Heart left ventricle (tissue), 16 donors: ENCODE measurements at regions not wholly inside any gene's neighbourhood (a gene's known extent, or its start where the extent isn't known, plus 50 kb on each side); places are given as distances from the start of the nearest gene placed in this dataset.

ENCODE experiments used
- ATAC-seq, 4 donors: fragments of 200-7000 bp; cut with Tn5 transposase; one replicate each; pipeline ENCODE4 v1.9.1; 2020 to 2022; ENCODE audit warnings: moderate library complexity in 4 of 4, mild to moderate bottlenecking in 3 of 4, moderate number of reproducible peaks in 1 of 4
- DNase-seq, 5 donors: peaks; one replicate each; pipeline ENCODE4 v3.0.0-alpha.2; 2020
- H3K27ac ChIP-seq, 12 donors: fragments of 200-600 bp; sonication (generic) in 4 of 12; one replicate each; pipeline versions ENCODE4 v1.5.0 to v1.8.0; 2016 to 2022; ENCODE audit warnings: mild to moderate bottlenecking in 2 of 12
- H3K27me3 ChIP-seq, 9 donors: fragments of 200-600 bp; sonication (generic) in 2 of 9; one replicate each; pipeline versions ENCODE4 v1.5.1 to v1.8.0; 2016 to 2022; ENCODE audit warnings: mild to moderate bottlenecking in 3 of 9
- H3K36me3 ChIP-seq, 9 donors: fragments of 200-600 bp; sonication (generic) in 2 of 9; one replicate each; pipeline versions ENCODE4 v1.5.0 to v1.8.0; 2018 to 2022; ENCODE audit warnings: mild to moderate bottlenecking in 2 of 9
- H3K4me1 ChIP-seq, 12 donors: fragments of 200-600 bp; sonication (generic) in 4 of 12; one replicate each; pipeline versions ENCODE4 v1.5.0 to v1.8.0; 2016 to 2022; ENCODE audit warnings: mild to moderate bottlenecking in 3 of 12
- H3K4me3 ChIP-seq, 12 donors: fragments of 200-600 bp; sonication (generic) in 4 of 12; one replicate each; pipeline versions ENCODE4 v1.5.0 to v1.8.0; 2017 to 2022; ENCODE audit warnings: mild to moderate bottlenecking in 9 of 12, moderate library complexity in 4 of 12
- H3K9me3 ChIP-seq, 12 donors: fragments of 200-600 bp; sonication (generic) in 4 of 12; one replicate each; pipeline versions ENCODE4 v1.5.0 to v1.8.0; 2016 to 2022; ENCODE audit warnings: mild to moderate bottlenecking in 1 of 12
- CTCF ChIP-seq, 12 donors: fragments of 200-600 bp; sonication (generic) in 4 of 12; IDR thresholded peaks; one replicate each; pipeline versions ENCODE4 v1.5.0 to v1.8.0; 2018 to 2022; ENCODE audit warnings: antibody characterized with exemption in 12 of 12, mild to moderate bottlenecking in 5 of 12
- POLR2A ChIP-seq, 2 donors: fragments of 450-650 bp; IDR thresholded peaks; one replicate each; pipeline ENCODE4 v1.6.1; 2017; ENCODE audit warnings: antibody characterized with exemption in 2 of 2, mild to moderate bottlenecking in 2 of 2, moderate library complexity in 2 of 2
- WGBS, 4 donors: extraction: QIAGEN DNeasy Blood & Tissue Kit in 2 of 4; methylation state at CpG; one replicate each; pipeline versions ENCODE4 v1.1.5 to v1.1.7; 2013 to 2018; 5-methylcytosine and 5-hydroxymethylcytosine counted together
- intact Hi-C, 10 donors: fragments of 100-400 bp; cut with DNase I; formaldehyde crosslinking; loops; one replicate each; pipeline versions ENCODE4 v1.11.1 to v1.14.2; 2022
- donor health status: ischemic (EF 13 %, LVEDD 7.1; RV severe dilation, severe dysfunction).
- donor health status: healthy with polysubstance abuse.
- donor health status: DM: no; HTN: yes; CAD: no.
- donor health status: DM: no; HTN: no; CAD: no.
- donor health status: ischemic (EF 25% LVEDD 6.9; RV normal size, moderate dysfunction).
- donor health status: ischemic (EF 25% LVEDD 5.7; RV mildly dilated, moderate dysfunction).
- donor health status: healthy.
- donor health status: DM: yes; HTN: yes; CAD: no.
- donor health status: ischemic (EF 35%, LVEDD 5.7; RV mildly dilated, moderate dysfunction).
- donor health status: nonischemic (EF 11% LVEDD 7.7; RV severe dilation, severe dysfunction).
- donor health status: DM: yes; HTN: yes; CAD: no.
- donor health status: PGD.
- donor health status: ischemic (EF 29% LVEDD 5.4; RV normal size, mild dysfunction).
- donor health status: nonischemic (EF 23%, LVEDD 6.1; RV moderate dilation, normal function).

- Histone ChIP-seq H3K36me3 (no peaks in the 10 kb centered on the region), H3K4me1 (no peaks in the 10 kb centered on the region), H3K9me3 (no peaks in the 10 kb centered on the region), H3K27ac (no peak overlapping the region), H3K27me3 (no peaks in the 10 kb centered on the region), H3K4me3 (no peak overlapping the region)
- TF ChIP-seq CTCF (IDR thresholded peaks at IDR 0.05): no peak
- no peak for TF ChIP-seq POLR2A (IDR thresholded peaks at IDR 0.05)
- ATAC-seq: no peak
- 72 to 80% (median 78%) methylated on average over 8 of the region's 8 CpGs for WGBS, 4 donors
- DNase-seq: no peak
- intact Hi-C loops: no loop called here
Measured at GRCh38 chr5:167447466-167448375, 843.7 kb upstream of the WWC1 start.

GRCh38 chr5:167448376-167448775, 843.1 kb upstream of the WWC1 start:
- no peaks in the 10 kb centered on the region for H3K36me3 ChIP-seq
- WGBS, 4 donors: 70 to 72% (median 71%) methylated on average over 7 of the region's 7 CpGs
- no peak overlapping the region for H3K27ac ChIP-seq
- no peak overlapping the region for H3K4me3 ChIP-seq
- no peak for TF ChIP-seq POLR2A (IDR thresholded peaks at IDR 0.05)
- no peak for TF ChIP-seq CTCF (IDR thresholded peaks at IDR 0.05)
- no peaks in the 10 kb centered on the region for H3K27me3 ChIP-seq
- intact Hi-C loops: no loop called here
- no peaks in the 10 kb centered on the region for H3K9me3 ChIP-seq
- no peak for DNase-seq
- ATAC-seq: no peak
- no peaks in the 10 kb centered on the region for H3K4me1 ChIP-seq

- no peaks in the 10 kb centered on the region for H3K27me3 ChIP-seq
- H3K9me3 ChIP-seq: no peaks in the 10 kb centered on the region
- intact Hi-C loops: no loop called here
- WGBS, 4 donors: 75 to 83% (median 77%) methylated on average over 7 of the region's 7 CpGs
- no peak for ATAC-seq
- H3K4me1 ChIP-seq: no peaks in the 10 kb centered on the region
- TF ChIP-seq POLR2A (IDR thresholded peaks at IDR 0.05) (no peak), CTCF (IDR thresholded peaks at IDR 0.05) (no peak)
- no peak overlapping the region for H3K4me3 ChIP-seq
- DNase-seq: no peak
- no peaks in the 10 kb centered on the region for H3K36me3 ChIP-seq
- no peak overlapping the region for H3K27ac ChIP-seq
Measured at GRCh38 chr5:167451076-167451475, 840.4 kb upstream of the WWC1 start.

GRCh38 chr5:167452136-167452535, 839.3 kb upstream of the WWC1 start:
- WGBS, 4 donors: 90 to 97% (median 95%) methylated on average over 4 of the region's 4 CpGs
- Histone ChIP-seq H3K9me3 (no peaks in the 10 kb centered on the region), H3K36me3 (no peaks in the 10 kb centered on the region), H3K4me3 (no peak overlapping the region), H3K27me3 (no peaks in the 10 kb centered on the region), H3K4me1 (no peaks in the 10 kb centered on the region), H3K27ac (no peak overlapping the region)
- DNase-seq (no peak), ATAC-seq (no peak)
- TF ChIP-seq CTCF (IDR thresholded peaks at IDR 0.05) (no peak), POLR2A (IDR thresholded peaks at IDR 0.05) (no peak)
- intact Hi-C loops: no loop called here
